GM19468 (cell line): ENCODE measurements at regions not wholly inside any gene's neighbourhood (a gene's known extent, or its start where the extent isn't known, plus 50 kb on each side); places are given as distances from the start of the nearest gene placed in this dataset.
"Not testable (repeated sequence)": the region's sequence is repeated elsewhere in the genome, so short reads cannot be mapped to it uniquely, and the experiment has no call there.

ENCODE experiments used
- ATAC-seq: cut with Tn5 transposase; IDR thresholded peaks from one replicate; pipeline ENCODE4 v1.9.1; 2021; ENCODE audit warnings: mild to moderate bottlenecking, moderate library complexity, moderate number of reproducible peaks; ENCODE audit not compliant: unreplicated experiment; ENCODE audit errors: extremely low read depth

DNA sequence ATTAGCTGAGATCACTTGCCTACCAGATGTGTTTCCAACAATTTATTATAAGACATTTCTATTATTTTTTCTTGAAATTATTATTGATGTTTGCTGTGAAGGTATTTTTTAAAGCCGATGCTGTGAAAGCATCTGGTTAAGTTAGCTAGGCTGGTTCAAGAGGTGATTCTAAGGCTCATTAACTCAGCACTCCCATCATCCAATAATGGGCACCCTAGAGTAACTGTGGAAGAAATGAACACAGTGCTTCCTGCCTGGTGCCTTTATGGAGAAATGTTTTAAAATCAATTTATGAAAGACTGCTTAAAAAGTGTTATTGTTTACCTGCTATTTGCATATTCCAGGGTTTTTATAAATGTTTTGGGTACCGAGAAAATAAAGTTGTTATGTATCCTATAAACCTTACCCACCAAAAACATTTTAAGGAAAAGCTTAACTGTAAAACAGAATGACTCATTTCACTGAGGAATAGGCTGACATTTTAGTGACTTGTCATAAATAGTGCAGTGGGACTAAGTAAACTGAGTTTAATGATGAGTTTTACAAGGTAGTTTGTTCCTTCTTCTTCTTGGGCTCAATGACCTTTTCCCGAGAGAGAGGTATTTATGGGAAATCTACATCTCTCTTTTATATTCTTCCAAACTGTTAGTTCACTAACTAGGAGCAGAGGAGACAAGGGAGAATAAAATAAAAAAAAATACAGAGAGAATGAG is 310.0 kb upstream of the AADAT start:
- no peak for ATAC-seq

DNA sequence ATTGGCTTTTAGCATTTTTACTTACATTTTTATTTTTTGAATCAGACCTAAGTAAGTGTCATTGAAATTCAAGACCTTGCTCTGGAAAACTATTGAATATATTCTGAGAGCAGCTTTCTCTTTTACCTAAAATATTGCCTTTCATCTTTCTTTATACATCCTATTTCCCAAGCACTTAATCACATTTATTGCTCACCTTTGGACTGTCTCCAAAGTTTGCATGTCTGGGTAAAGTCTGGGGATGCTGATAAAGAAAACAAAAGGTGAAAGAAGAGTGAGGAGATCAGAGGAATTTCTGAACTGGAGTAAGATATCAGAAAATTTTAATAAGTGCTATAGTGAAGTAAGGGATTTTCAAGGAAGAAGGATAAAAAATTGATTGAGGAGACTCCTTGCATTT is 308.5 kb upstream of the AADAT start:
- ATAC-seq = no peak

GRCh38 chr4:170395773-170396172 is 306.0 kb upstream of the AADAT start:
- ATAC-seq = no peak

DNA sequence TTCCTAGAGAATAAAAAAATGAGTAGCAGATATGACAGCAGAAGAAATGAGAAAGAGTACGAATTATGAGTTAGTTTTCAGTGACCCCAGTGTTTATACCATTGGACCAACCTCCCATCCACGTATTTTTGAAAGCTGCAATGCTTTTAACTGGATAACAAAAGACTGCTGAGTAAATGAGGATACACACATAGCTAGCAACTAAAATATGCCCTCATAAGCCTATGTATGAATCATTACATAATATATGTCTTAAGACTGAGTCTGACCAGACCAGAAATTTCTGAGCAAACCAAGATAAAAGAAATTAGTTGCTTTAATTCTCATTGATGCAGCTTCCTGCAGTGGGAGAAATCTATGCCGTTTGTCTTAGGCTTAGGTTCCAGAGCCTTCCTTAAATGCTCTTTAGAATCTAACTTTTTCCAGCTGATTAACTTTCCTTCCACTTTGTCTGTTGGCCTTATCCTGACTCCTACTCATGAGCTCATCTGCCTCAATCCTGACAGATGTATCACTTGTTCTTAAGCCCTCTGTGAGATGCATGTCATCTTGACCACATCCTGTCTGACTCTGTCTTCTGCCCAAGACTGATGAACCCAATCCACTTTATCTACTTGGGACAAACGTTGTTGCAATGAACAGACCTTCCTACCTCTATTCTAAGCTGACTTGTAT is 301.4 kb upstream of the AADAT start:
- no peak for ATAC-seq

DNA sequence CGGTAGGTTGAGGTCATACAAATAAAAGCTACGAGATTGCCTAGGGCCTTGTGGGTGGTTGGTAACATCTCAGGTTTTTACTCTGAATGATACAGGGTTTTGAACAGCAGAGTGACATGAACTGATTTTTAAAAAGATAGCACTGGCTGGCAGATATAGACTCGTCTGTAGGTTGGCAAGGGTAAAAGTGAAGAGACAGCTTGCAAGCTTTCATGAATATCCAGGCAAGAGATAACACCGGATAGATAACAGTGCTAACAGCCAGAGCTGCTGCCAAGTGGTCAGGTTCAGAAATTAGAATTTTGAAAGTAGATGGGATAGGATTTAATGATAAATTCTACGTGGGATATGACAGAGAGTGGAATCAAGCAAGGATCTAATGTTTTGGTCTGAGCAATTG is 299.7 kb upstream of the AADAT start:
- ATAC-seq = no peak

GRCh38 chr4:170388255-170388654 is 298.5 kb upstream of the AADAT start:
- ATAC-seq = no peak

DNA sequence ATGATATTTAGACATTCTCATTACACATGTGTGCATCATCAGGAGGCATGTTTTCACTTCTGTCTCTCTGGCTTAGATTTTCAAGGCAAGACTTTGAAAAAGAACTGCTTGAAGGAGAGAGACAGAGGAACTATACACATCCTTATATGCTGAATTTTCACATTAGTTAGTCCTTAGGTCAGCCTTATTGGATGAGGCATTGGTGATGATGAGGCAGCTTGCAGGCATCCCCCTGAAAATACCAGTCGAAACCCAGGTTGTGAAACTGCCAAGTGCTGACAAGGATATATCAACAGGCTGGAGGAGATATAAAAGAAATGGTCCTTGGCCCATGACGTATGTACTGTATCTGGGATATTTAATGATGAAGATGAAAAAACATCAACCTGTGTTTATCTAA is 297.2 kb upstream of the AADAT start:
- no peak for ATAC-seq

- ATAC-seq = no peak
Observed at GRCh38 chr4:170386511-170386910, 296.8 kb upstream of the AADAT start.

GRCh38 chr4:170374770-170375169 is 285.0 kb upstream of the AADAT start:
- peak; percentile 94 for ATAC-seq

DNA sequence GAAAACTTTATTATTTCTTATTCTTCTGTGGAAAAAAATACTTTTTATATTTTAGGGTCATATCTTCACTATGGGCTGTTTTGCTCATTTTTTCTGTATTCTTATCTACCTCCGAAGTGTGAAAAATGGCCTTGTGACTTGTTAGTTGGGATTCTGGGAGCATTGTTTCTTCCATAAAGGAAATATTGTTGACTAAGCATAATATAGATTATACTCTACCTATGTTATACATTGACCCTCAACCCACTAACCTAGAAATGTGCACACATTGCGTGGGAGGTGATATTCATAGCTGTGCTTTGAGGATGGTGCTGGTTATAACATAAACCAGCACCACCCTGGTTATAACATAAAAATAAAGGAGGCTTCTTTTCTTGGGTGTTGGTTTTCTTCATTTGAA is 259.2 kb upstream of the AADAT start:
- no peak for ATAC-seq

- ATAC-seq = not testable (repeated sequence)
Observed at GRCh38 chr4:170347191-170347590, 257.4 kb upstream of the AADAT start.

GRCh38 chr4:170339522-170339921 is 249.8 kb upstream of the AADAT start:
- no peak for ATAC-seq

DNA sequence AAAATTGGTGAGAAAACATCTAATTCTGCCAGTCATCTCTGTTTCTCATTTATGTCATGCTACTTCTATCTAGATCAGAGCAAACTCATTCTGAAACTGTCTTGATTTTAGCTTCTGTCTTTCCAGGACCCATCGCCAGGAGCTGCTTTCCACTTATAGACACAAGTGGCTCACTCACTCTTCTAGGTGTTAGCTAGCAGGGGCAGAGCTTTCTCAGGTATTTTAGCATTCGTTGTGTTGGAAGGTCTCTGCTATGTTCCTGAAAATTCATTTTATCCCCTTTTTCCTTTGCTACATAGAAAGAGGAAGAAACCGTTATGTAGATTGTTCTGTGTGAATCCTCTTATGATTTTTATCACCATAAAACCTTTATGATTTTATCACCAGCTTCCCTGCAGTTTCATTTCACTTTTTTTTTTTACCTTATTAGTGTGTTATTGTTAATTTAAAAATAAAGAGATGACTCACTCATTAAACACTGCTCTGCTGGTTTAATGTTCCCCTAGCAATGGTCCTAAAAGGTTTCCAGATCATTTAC is 246.6 kb upstream of the AADAT start:
- ATAC-seq = peak; percentile 87

GRCh38 chr4:170325599-170325998 is 235.8 kb upstream of the AADAT start:
- peak; percentile 40 for ATAC-seq

DNA sequence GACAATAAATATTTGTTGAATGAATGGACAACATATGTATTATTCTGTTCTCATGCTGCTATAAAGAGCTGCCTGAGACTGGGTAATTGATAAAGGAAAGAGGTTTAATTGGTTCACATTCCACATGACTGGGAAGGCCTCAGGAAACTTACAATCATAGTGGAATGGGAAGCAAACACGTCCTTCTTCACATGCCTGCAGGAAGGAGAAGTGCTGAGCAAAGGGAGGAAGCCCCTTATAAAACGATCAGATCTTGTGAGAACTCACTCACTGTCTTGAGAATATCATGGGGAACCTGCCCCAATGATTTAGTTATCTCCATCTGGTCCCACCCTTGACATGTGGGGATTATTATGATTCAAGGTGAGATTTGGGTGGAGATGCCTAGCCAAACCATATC is 233.9 kb upstream of the AADAT start:
- ATAC-seq = no peak

DNA sequence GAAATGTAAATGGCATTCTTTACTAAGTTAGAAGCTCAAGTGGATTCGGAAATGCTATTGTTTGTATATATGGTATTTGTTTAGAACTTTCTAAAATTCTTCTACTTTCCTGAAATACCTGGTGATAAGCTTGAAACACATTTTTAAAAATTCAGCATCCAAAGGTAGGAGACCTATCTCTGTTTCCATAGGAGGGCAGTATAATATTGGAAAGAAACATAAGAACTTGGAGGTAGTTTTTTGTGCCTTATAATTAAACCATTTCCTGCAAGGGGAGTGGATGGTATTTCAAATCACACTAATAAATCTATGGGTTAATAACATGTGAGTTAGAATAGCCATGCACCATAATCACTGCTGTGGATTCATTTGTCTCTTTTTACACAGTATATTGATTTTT is 217.4 kb upstream of the AADAT start:
- ATAC-seq = no peak

DNA sequence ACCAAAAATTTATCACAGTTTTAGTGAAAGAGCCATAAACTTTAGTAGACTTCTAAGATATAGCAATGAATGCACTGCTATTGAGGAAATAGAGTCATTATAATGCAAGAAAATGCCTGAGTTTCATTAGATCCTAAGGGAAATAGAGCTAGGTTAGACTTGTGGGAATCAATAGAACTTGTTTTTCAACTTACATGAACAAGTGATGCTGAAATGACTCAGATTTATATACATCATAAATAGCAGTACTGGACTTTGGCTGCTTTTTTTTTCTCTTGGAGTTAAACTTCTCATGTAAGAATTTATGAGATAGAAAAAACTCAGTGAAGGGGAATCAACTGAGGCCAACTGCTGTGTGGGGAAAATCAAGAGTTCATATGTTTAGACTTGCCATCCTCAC is 216.5 kb upstream of the AADAT start:
- no peak for ATAC-seq

DNA sequence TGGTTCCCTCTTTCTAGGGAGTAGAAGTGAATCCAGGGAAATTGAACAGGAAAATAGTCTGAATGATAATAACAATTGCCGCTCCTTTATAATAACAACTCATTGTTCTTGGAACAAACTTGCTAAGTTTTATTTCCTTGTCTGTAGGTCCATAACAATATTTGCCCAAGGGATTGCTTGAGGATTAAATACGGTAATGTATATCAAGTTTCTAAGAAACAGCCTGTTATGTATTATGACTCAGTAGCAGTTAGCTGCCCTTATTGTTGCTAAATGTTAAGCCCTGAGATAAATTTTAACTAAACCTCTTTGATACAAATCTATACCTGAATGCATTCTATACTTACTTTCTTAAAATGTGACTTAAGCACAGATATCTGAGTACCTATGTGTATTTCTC is 215.9 kb upstream of the AADAT start:
- no peak for ATAC-seq

- ATAC-seq = no peak
Observed at GRCh38 chr4:170281027-170281426, 191.3 kb upstream of the AADAT start.

DNA sequence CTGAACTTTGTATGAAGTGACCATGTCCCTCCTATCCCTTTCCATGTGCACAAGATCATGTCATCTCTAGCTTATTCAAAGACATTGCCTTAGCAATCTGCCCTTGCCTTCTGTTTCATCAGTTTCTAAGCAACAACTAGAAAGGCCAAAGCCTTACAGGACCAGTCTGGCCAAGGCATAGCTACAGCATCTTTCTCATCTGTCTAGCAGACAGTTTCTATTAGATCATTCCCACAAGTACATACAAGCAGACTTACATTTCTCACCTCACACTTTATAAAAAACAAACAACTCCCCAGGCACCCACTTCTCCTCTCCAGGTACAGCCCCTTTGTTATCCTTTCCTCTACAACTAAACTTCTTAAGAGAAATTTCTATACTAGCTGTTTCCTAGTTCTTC is 188.7 kb upstream of the AADAT start:
- ATAC-seq = no peak

DNA sequence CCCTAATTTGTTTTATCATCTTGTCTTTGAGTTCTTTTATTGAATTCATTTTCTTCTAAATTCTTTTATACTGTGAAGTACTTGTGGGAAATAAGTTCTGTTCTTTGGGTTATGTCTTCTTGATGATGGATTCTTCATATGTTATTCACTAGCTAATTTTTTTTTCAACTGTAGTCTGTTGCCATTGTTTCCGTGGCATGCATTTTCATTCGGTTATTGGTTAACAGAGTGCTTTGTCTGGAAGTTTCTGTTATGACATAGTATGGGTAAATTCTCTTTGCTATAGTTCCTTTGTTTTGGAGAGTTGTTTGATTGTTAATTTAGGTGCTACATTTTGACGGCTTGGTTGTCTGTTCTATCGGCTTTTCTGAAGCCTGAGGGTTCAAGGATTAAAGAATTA is 184.9 kb upstream of the AADAT start:
- no peak for ATAC-seq

GRCh38 chr4:170272959-170273358 is 183.2 kb upstream of the AADAT start:
- no peak for ATAC-seq
